ENCODE measurements at regions not wholly inside any gene's neighbourhood (a gene's known extent, or its start where the extent isn't known, plus 50 kb on each side); places are given as distances from the start of the nearest gene placed in this dataset.

GRCh38 chr6:141437685-141438084, 695.0 kb upstream of the GJE1 start:
- TF ChIP-seq CTCF (IDR thresholded peaks at IDR 0.05): no peak
- ATAC-seq (ENCODE audit: low FRiP score) (no peak), DNase-seq (ENCODE audit: low spot score) (no peak)

GRCh38 chr6:141437011-141437410, 695.7 kb upstream of the GJE1 start:
- TF ChIP-seq CTCF (IDR thresholded peaks at IDR 0.05): no peak
- DNase-seq (ENCODE audit: low spot score) (no peak), ATAC-seq (ENCODE audit: low FRiP score) (no peak)

- no peak for TF ChIP-seq CTCF (IDR thresholded peaks at IDR 0.05)
- no peak for ATAC-seq (ENCODE audit: low FRiP score)
- DNase-seq (ENCODE audit: low spot score): no peak
Observed at GRCh38 chr6:141426400-141426980, 706.2 kb upstream of the GJE1 start.

- no peak for ATAC-seq (ENCODE audit: low FRiP score)
- no peak for TF ChIP-seq CTCF (IDR thresholded peaks at IDR 0.05)
Observed at GRCh38 chr6:141421378-141421777, 711.3 kb upstream of the GJE1 start.

GRCh38 chr6:141418076-141418475, 714.6 kb upstream of the GJE1 start:
- TF ChIP-seq CTCF (IDR thresholded peaks at IDR 0.05): no peak
- ATAC-seq (ENCODE audit: low FRiP score) (no peak), DNase-seq (ENCODE audit: low spot score) (no peak)

More at GRCh38 chr6:141421378-141421777, 711.3 kb upstream of the GJE1 start:
- DNase-seq (ENCODE audit: low spot score): no peak

- no peak for TF ChIP-seq CTCF (IDR thresholded peaks at IDR 0.05)
- ATAC-seq (ENCODE audit: low FRiP score) (no peak), DNase-seq (ENCODE audit: low spot score) (no peak)
Observed at GRCh38 chr6:141415896-141416295, 716.8 kb upstream of the GJE1 start.

- ATAC-seq (ENCODE audit: low FRiP score) (no peak), DNase-seq (ENCODE audit: low spot score) (no peak)
- no peak for TF ChIP-seq CTCF (IDR thresholded peaks at IDR 0.05)
Observed at GRCh38 chr6:141413196-141413595, 719.5 kb upstream of the GJE1 start.
